Neuronal stem cell (in vitro differentiated cells): ENCODE measurements at regions not wholly inside any gene's neighbourhood (a gene's known extent, or its start where the extent isn't known, plus 50 kb on each side); places are given as distances from the start of the nearest gene placed in this dataset.

ENCODE experiments used
- DNase-seq: peaks from one replicate; pipeline ENCODE4 v3.0.0-alpha.2; 2013; ENCODE audit warnings: low spot score
- H2AFZ ChIP-seq: one replicate; pipeline ENCODE4 v1.6.1; 2013; ENCODE audit warnings: mild to moderate bottlenecking, low read length, inconsistent platforms
- H2AK5ac ChIP-seq: 2 replicates; pipeline ENCODE4 v1.6.1; 2013; ENCODE audit warnings: low read depth, mild to moderate bottlenecking, inconsistent platforms, low read length, moderate library complexity, mixed read lengths
- H2BK120ac ChIP-seq: 2 replicates; pipeline ENCODE4 v1.6.1; 2013; ENCODE audit warnings: low read depth, mild to moderate bottlenecking, inconsistent platforms, low read length, moderate library complexity, mixed read lengths
- H2BK12ac ChIP-seq: one replicate; pipeline ENCODE4 v1.6.1; 2013; ENCODE audit warnings: low read length, inconsistent platforms
- H2BK15ac ChIP-seq: 2 replicates; pipeline ENCODE4 v1.6.1; 2013; ENCODE audit warnings: mild to moderate bottlenecking, low read length, inconsistent platforms, mixed read lengths
- H2BK5ac ChIP-seq: one replicate; pipeline ENCODE4 v1.6.1; 2013; ENCODE audit warnings: inconsistent platforms, mild to moderate bottlenecking, low read length, moderate library complexity
- H3K14ac ChIP-seq: one replicate; pipeline ENCODE4 v1.6.1; 2013; ENCODE audit warnings: low read length, inconsistent platforms
- H3K18ac ChIP-seq: 2 replicates; pipeline ENCODE4 v1.6.1; 2013; ENCODE audit warnings: low read length, inconsistent platforms
- H3K23ac ChIP-seq: 2 replicates; pipeline ENCODE4 v1.6.1; 2013; ENCODE audit warnings: low read depth, mild to moderate bottlenecking, mixed read lengths, low read length, inconsistent platforms; ENCODE audit not compliant: poor library complexity
- H3K27ac ChIP-seq: replicated peaks from 3 replicates; pipeline ENCODE4 v1.5.1; 2013; ENCODE audit warnings: low read length, inconsistent platforms
- H3K27me3 ChIP-seq, 3 experiments: 2 replicates each; pipeline ENCODE4 v1.6.1; 2013; ENCODE audit warnings: low read length in 3 of 3, mild to moderate bottlenecking in 2 of 3, inconsistent platforms in 1 of 3, low read depth in 1 of 3, mixed read lengths in 1 of 3, moderate library complexity in 1 of 3; ENCODE audit not compliant: control insufficient read depth in 3 of 3, insufficient read depth in 3 of 3
- H3K36me3 ChIP-seq, 2 donors: replicated peaks in 1 of 2; 2 replicates each; pipeline ENCODE4 v1.6.1; 2013; ENCODE audit warnings: low read length in 2 of 2; ENCODE audit not compliant: control insufficient read depth in 2 of 2, insufficient read depth in 2 of 2
- H3K4ac ChIP-seq: 2 replicates; pipeline ENCODE4 v1.6.1; 2013; ENCODE audit warnings: inconsistent platforms, mild to moderate bottlenecking, low read length, moderate library complexity
- H3K4me1 ChIP-seq, 2 donors: 1 replicate in 1 of 2; 2 replicates in 1 of 2; pipeline ENCODE4 v1.6.1; 2013; ENCODE audit warnings: low read length in 2 of 2, low read depth in 1 of 2; ENCODE audit not compliant: control insufficient read depth in 2 of 2, insufficient read depth in 1 of 2
- H3K4me2 ChIP-seq: one replicate; pipeline ENCODE4 v1.6.1; 2013; ENCODE audit warnings: mild to moderate bottlenecking, low read length, inconsistent platforms; ENCODE audit not compliant: insufficient read depth, poor library complexity, severe bottlenecking
- H3K4me3 ChIP-seq, 2 donors: 2 replicates each; pipeline ENCODE4 v1.5.1; 2013; ENCODE audit warnings: low read length in 2 of 2, mild to moderate bottlenecking in 2 of 2, inconsistent platforms in 1 of 2, moderate library complexity in 1 of 2
- H3K79me1 ChIP-seq: one replicate; pipeline ENCODE4 v1.6.1; 2013; ENCODE audit warnings: low read depth, mild to moderate bottlenecking, inconsistent platforms, low read length, moderate library complexity
- H3K9ac ChIP-seq: one replicate; pipeline ENCODE4 v1.6.1; 2013; ENCODE audit warnings: mild to moderate bottlenecking, low read depth, low read length, inconsistent platforms; ENCODE audit not compliant: poor library complexity
- H3K9me3 ChIP-seq, 2 donors: replicated peaks in 1 of 2; 2 replicates each; pipeline versions ENCODE3 to v1.6.1; 2013; ENCODE audit warnings: low read length in 2 of 2, mild to moderate bottlenecking in 2 of 2, inconsistent platforms in 1 of 2, low read depth in 1 of 2, mixed read lengths in 1 of 2, moderate library complexity in 1 of 2; ENCODE audit not compliant: control insufficient read depth in 2 of 2, insufficient read depth in 1 of 2
- H4K8ac ChIP-seq: one replicate; pipeline ENCODE4 v1.6.1; 2013; ENCODE audit warnings: low read depth, mild to moderate bottlenecking, inconsistent platforms, low read length, moderate library complexity
- H4K91ac ChIP-seq: one replicate; pipeline ENCODE4 v1.6.1; 2013; ENCODE audit warnings: low read length, low read depth, mild to moderate bottlenecking, inconsistent platforms; ENCODE audit not compliant: poor library complexity
- WGBS, 2 donors: extraction: QIAGEN DNeasy Blood & Tissue Kit; methylation state at CpG; one replicate each; pipeline ENCODE4 v1.1.7; 2013; ENCODE audit warnings: missing lambda C conversion rate in 2 of 2, mixed read lengths in 1 of 2; ENCODE audit not compliant: insufficient read length in 2 of 2, insufficient replicate concordance in 1 of 2; ENCODE audit errors: extremely low coverage in 2 of 2; 5-methylcytosine and 5-hydroxymethylcytosine counted together

GRCh38 chr4:66297703-66298102 lies 627.4 kb upstream of the EPHA5 start:
- no peak overlapping the region for H2BK5ac ChIP-seq
- H3K14ac ChIP-seq, result no peak overlapping the region
- no peak for DNase-seq
- H4K91ac ChIP-seq, result no peak overlapping the region
- no peaks in the 10 kb centered on the region for H3K36me3 ChIP-seq
- no peak overlapping the region for H3K27ac ChIP-seq
- no peak overlapping the region for H3K23ac ChIP-seq
- H4K8ac ChIP-seq, result no peak overlapping the region
- no peak overlapping the region for H2BK12ac ChIP-seq
- no peak overlapping the region for H3K18ac ChIP-seq
- no peak overlapping the region for H2BK120ac ChIP-seq
- no peaks in the 10 kb centered on the region for H3K9me3 ChIP-seq
- WGBS, 2 donors, result no CpG with 5 or more reads among the region's 1 CpG
- H2AK5ac ChIP-seq, result no peak overlapping the region
- H3K9ac ChIP-seq, result no peak overlapping the region
- no peak overlapping the region for H2AFZ ChIP-seq
- no peaks in the 10 kb centered on the region for H3K79me1 ChIP-seq
- no peak overlapping the region for H2BK15ac ChIP-seq
- no peak overlapping the region for H3K4me3 ChIP-seq
- H3K27me3 ChIP-seq, result no peaks in the 10 kb centered on the region
- H3K4me1 ChIP-seq, result no peaks in the 10 kb centered on the region
- H3K4me2 ChIP-seq, result no peak overlapping the region
- H3K4ac ChIP-seq, result no peak overlapping the region

DNA sequence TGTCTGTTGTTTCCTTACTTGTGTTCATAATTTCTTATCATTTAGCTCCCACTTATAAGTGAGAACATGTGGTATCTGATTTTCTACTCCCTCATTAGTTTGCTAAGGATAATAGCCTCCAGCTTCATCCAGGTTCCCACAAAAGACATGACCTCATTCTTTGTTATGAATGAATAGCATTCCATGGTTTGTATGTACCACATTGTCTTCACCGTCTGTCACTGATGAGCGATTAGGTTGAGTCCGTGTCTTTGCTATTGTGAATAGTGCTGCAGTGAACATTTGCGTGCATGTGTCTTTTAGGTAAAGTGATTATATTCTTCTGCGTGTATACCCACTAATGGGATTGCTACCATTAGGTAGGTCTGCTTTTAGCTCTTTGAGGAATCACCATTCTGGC lies 624.3 kb upstream of the EPHA5 start:
- no peak overlapping the region for H2BK5ac ChIP-seq
- H3K4me2 ChIP-seq, result no peak overlapping the region
- H2AK5ac ChIP-seq, result no peak overlapping the region
- no peaks in the 10 kb centered on the region for H3K36me3 ChIP-seq
- H3K4me1 ChIP-seq, result no peaks in the 10 kb centered on the region
- H3K23ac ChIP-seq, result no peak overlapping the region
- H3K4me3 ChIP-seq, result no peak overlapping the region
- H2BK15ac ChIP-seq, result no peak overlapping the region
- no peak overlapping the region for H3K14ac ChIP-seq
- no peak overlapping the region for H3K18ac ChIP-seq
- DNase-seq, result peak; percentile 38
- H3K27me3 ChIP-seq, result no peaks in the 10 kb centered on the region
- no CpG with 5 or more reads among the region's 5 CpGs for WGBS, 2 donors
- no peak overlapping the region for H2BK120ac ChIP-seq
- no peak overlapping the region for H4K8ac ChIP-seq
- no peak overlapping the region for H2AFZ ChIP-seq
- no peak overlapping the region for H4K91ac ChIP-seq
- no peak overlapping the region for H3K4ac ChIP-seq
- peak overlapping the region; percentile 31 for H3K27ac ChIP-seq
- no peak overlapping the region for H3K9ac ChIP-seq
- H2BK12ac ChIP-seq, result no peak overlapping the region
- H3K9me3 ChIP-seq, result no peaks in the 10 kb centered on the region
- no peaks in the 10 kb centered on the region for H3K79me1 ChIP-seq

DNA sequence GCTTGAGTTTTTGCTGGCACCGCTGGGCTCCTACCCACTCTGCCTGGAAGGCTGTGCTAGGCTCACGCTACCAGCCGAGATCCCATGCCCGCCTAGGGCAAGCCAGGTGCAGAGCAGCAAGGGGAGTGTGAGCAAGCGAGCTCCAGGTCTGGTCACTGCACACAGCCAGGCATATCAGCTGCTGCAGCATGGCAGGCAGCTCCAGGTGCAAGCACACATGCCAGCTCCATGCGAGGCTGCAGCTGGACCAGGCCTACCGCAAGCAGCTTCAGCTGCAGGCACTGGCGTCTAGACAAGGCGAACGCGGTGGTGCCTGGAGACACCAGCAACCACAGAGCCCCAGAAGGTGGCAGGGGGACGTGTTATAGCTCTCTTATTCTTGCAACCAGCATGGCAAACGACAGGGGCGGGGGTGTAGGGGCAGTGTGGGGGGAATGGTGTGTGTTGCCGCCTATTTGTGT lies 614.7 kb upstream of the EPHA5 start:
- no peaks in the 10 kb centered on the region for H3K27me3 ChIP-seq
- WGBS, 2 donors, result no CpG with 5 or more reads among the region's 15 CpGs
- H4K8ac ChIP-seq, result no peak overlapping the region
- H2BK120ac ChIP-seq, result no peak overlapping the region
- peak overlapping the region; percentile 46 for H4K91ac ChIP-seq
- peaks cover 0 to 2% of the 10 kb centered on the region in 2 donors for H3K4me1 ChIP-seq
- H3K4ac ChIP-seq, result peak overlapping the region; percentile 32
- DNase-seq, result no peak
- no peak overlapping the region for H3K4me2 ChIP-seq
- H2BK12ac ChIP-seq, result peak overlapping the region; percentile 95
- peak overlapping the region; percentile 57 for H3K9ac ChIP-seq
- H2BK5ac ChIP-seq, result no peak overlapping the region
- H3K14ac ChIP-seq, result no peak overlapping the region
- H3K18ac ChIP-seq, result peak overlapping the region; percentile 79
- H2AFZ ChIP-seq, result no peak overlapping the region
- H3K36me3 ChIP-seq, result no peaks in the 10 kb centered on the region
- H3K23ac ChIP-seq, result no peak overlapping the region
- peak overlapping the region; percentile 84 for H2BK15ac ChIP-seq
- no peaks in the 10 kb centered on the region for H3K79me1 ChIP-seq
- H2AK5ac ChIP-seq, result peak overlapping the region; percentile 73
- no peak overlapping the region for H3K27ac ChIP-seq
- no peak overlapping the region for H3K4me3 ChIP-seq
- H3K9me3 ChIP-seq, result no peaks in the 10 kb centered on the region

DNA sequence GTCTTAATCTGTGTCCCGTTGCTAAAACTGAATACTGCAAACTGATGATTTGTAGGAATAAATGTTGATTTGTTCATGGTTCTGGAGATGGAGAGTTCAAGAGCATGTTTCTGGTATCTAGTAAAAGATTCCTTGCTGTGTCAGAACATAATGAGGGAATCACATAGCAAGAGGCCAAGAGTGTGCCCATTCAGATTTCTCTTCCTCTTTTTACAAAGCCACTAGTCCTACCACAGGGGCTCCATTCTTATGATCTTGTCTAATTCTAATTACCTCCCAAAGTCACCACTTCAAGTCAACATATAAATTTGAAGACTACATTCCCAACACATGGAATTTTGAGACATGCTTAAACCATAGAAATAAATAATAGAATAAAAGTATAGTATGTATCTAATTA lies 608.8 kb upstream of the EPHA5 start:
- H2AK5ac ChIP-seq, result no peak overlapping the region
- no CpG with 5 or more reads among the region's 1 CpG for WGBS, 2 donors
- no peak overlapping the region for H2BK15ac ChIP-seq
- H4K91ac ChIP-seq, result no peak overlapping the region
- H3K4ac ChIP-seq, result no peak overlapping the region
- H3K36me3 ChIP-seq, result no peaks in the 10 kb centered on the region
- H3K4me3 ChIP-seq, result no peak overlapping the region
- no peak overlapping the region for H3K18ac ChIP-seq
- H3K23ac ChIP-seq, result no peak overlapping the region
- no peaks in the 10 kb centered on the region for H3K4me1 ChIP-seq
- no peak for DNase-seq
- no peak overlapping the region for H2BK5ac ChIP-seq
- H3K79me1 ChIP-seq, result no peaks in the 10 kb centered on the region
- no peak overlapping the region for H4K8ac ChIP-seq
- H3K9ac ChIP-seq, result no peak overlapping the region
- no peaks in the 10 kb centered on the region for H3K27me3 ChIP-seq
- H2AFZ ChIP-seq, result no peak overlapping the region
- no peak overlapping the region for H3K27ac ChIP-seq
- no peak overlapping the region for H3K4me2 ChIP-seq
- no peak overlapping the region for H3K14ac ChIP-seq
- no peaks in the 10 kb centered on the region for H3K9me3 ChIP-seq
- H2BK120ac ChIP-seq, result no peak overlapping the region
- no peak overlapping the region for H2BK12ac ChIP-seq
